ENCODE measurements at regions not wholly inside any gene's neighbourhood (a gene's known extent, or its start where the extent isn't known, plus 50 kb on each side); places are given as distances from the start of the nearest gene placed in this dataset.

GRCh38 chr4:61085534-61085933 lies 114.6 kb upstream of the ADGRL3 start:
- no peak overlapping the region for H3K4me3 ChIP-seq (replicated peaks in 1 of 2; ENCODE audit: low read depth in 2 of 2, low read length in 2 of 2)
- DNase-seq (ENCODE audit: low read depth in 2 of 2), result no peak
- no peak for TF ChIP-seq CTCF (IDR thresholded peaks at IDR 0.05; ENCODE audit: low read depth, low read length)

GRCh38 chr4:61086357-61086756 lies 113.8 kb upstream of the ADGRL3 start:
- H3K4me3 ChIP-seq (replicated peaks in 1 of 2; ENCODE audit: low read depth in 2 of 2, low read length in 2 of 2), result no peak overlapping the region
- DNase-seq (ENCODE audit: low read depth in 2 of 2), result no peak
- TF ChIP-seq CTCF (IDR thresholded peaks at IDR 0.05; ENCODE audit: low read depth, low read length), result no peak

- H3K4me3 ChIP-seq (replicated peaks in 1 of 2; ENCODE audit: low read depth in 2 of 2, low read length in 2 of 2), result no peak overlapping the region
- DNase-seq (ENCODE audit: low read depth in 2 of 2), result no peak
- TF ChIP-seq CTCF (IDR thresholded peaks at IDR 0.05; ENCODE audit: low read depth, low read length), result no peak
These were observed 113.1 kb upstream of the ADGRL3 start for GRCh38 chr4:61086979-61087378.

- no peak for TF ChIP-seq CTCF (IDR thresholded peaks at IDR 0.05; ENCODE audit: low read depth, low read length)
- no peak overlapping the region for H3K4me3 ChIP-seq (replicated peaks in 1 of 2; ENCODE audit: low read depth in 2 of 2, low read length in 2 of 2)
- no peak for DNase-seq (ENCODE audit: low read depth in 2 of 2)
These were observed 105.1 kb upstream of the ADGRL3 start for GRCh38 chr4:61094854-61095598.

GRCh38 chr4:61128682-61129081 lies 71.4 kb upstream of the ADGRL3 start:
- DNase-seq (ENCODE audit: low read depth in 2 of 2), result no peak
- no peak overlapping the region for H3K4me3 ChIP-seq (replicated peaks in 1 of 2; ENCODE audit: low read depth in 2 of 2, low read length in 2 of 2)
- no peak for TF ChIP-seq CTCF (IDR thresholded peaks at IDR 0.05; ENCODE audit: low read depth, low read length)

GRCh38 chr4:61129971-61130370 lies 70.2 kb upstream of the ADGRL3 start:
- no peak overlapping the region for H3K4me3 ChIP-seq (replicated peaks in 1 of 2; ENCODE audit: low read depth in 2 of 2, low read length in 2 of 2)
- TF ChIP-seq CTCF (IDR thresholded peaks at IDR 0.05; ENCODE audit: low read depth, low read length), result no peak
- no peak for DNase-seq (ENCODE audit: low read depth in 2 of 2)

- no peak for TF ChIP-seq CTCF (IDR thresholded peaks at IDR 0.05; ENCODE audit: low read depth, low read length)
- H3K4me3 ChIP-seq (replicated peaks in 1 of 2; ENCODE audit: low read depth in 2 of 2, low read length in 2 of 2), result no peak overlapping the region
These were observed 56.7 kb upstream of the ADGRL3 start for GRCh38 chr4:61143461-61143860.

More at GRCh38 chr4:61143461-61143860, 56.7 kb upstream of the ADGRL3 start:
- no peak for DNase-seq (ENCODE audit: low read depth in 2 of 2)
